Amygdala (tissue), 56 donors: ENCODE measurements at regions not wholly inside any gene's neighbourhood (a gene's known extent, or its start where the extent isn't known, plus 50 kb on each side); places are given as distances from the start of the nearest gene placed in this dataset.

ENCODE experiments used
- DNase-seq, 56 donors: peaks; one replicate each; lab custom pipeline; 2025; lab: John Stamatoyannopoulos, UW

DNA sequence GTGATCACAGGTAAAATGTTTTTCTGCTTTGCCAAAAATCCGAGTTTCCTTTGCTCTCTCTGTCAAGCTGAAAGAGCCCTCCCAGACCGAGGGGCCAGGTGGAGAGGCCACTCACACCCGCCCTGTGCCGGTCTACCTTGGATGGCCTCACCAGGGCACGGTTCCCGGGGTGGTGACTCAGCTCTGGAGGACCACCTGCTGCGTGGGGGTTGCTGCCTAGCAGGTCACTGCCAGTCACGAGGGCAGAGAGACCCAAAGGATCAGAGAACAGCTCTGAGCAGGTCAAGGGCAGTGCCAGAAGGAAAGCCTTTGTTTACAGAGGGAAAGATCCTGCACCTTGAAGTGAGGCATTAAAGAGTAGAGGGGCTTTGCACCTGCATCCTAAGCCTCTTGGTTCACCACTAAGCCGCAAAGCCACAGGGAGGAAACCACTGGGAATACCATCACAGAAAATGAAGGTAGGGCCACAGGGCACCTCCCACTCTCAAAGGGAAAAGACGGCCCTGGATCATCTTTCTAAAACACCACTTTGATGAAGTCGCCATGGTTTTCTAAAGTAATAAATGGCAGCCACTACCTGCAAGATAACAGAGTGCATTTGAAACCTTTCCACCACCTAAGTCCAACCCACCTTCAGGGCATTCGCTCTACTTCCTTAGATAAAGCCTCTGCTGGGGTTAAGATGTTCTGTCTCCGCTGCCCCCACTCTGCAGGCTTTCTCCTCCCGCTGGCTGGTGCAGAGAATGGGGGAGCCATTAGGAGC, 160.3 kb upstream of the KLF14 start:
- DNase-seq: peak in 10 of 56 donors; percentile 4 to 55 (median 32)

DNA sequence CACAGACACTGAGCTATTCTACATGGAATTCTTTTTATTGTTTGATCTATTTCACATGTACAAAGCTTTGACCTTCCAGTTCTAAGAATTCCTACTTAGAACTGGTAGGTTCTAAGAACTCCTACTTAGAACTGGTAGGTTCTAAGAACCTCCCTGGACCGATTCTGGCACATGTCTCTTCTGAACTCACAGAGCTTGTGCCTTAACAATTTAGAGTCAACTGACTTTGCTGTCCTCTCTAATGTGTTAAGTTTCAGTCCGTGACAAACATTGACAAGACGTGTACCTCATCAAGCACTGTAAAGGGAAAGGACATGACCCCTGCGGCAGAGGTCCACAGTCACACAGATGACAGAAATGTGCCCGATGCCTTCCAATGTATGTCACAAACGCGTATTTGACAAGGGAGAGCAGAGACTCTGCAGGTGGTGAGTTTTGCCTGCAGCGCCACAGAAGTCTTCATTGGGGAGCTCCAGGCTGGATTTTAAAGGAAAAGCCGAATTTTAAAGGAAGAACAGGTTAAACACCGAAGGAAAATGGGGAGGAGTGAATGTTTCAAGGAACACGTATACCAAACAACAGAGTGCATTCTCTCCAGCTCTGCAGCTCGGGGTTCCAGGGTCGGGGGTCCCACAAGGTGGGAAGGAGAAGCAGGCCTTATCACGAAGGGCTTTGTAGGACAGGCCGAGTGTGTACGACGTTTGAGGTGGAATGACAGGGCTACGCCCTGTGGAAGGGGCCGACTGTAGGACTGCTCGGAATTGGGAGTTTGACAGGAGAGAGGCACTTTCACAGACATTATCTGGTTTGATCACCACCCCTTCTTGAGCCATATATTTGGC, 161.1 kb upstream of the KLF14 start:
- DNase-seq: no peak

DNA sequence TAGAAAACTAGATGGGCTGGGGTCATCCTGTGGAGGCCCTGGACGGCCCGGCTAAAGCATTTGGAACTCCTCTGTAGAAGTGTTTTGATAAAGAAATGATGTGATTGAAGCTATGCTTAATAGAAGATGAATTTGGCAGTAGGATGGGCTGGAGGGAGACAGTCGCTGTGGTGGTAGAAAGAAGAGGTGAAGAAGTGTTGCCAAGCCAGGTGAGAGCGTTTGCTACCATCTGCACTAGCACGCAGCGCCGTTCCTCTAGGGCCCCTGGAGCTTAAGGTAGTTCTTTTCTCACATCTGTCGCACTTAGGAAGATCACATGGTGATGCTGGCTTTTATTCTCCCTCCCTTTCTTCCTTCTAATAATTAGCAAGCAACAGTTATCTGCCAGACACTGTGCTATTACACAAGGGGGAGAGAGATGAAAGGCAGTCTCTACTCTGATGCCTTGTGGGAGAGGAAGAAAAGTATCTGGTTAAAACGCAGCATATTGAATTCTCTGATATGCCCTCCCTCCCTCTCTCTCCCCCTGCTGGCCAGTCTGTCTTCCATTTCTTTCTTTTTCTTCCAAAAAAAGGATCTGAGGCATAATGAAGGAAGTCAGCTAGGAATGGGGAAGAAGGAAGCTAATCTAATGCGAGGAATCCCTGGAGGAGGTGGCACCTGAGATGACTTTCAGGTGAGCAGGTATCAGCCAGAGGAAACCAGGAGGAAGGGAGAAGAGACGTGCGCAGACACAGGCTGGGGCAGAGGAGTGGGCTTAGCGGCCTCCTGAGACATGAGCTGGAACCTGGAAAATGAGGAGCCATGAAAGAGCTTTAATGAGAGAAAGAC, 162.3 kb upstream of the KLF14 start:
- DNase-seq: no peak

DNA sequence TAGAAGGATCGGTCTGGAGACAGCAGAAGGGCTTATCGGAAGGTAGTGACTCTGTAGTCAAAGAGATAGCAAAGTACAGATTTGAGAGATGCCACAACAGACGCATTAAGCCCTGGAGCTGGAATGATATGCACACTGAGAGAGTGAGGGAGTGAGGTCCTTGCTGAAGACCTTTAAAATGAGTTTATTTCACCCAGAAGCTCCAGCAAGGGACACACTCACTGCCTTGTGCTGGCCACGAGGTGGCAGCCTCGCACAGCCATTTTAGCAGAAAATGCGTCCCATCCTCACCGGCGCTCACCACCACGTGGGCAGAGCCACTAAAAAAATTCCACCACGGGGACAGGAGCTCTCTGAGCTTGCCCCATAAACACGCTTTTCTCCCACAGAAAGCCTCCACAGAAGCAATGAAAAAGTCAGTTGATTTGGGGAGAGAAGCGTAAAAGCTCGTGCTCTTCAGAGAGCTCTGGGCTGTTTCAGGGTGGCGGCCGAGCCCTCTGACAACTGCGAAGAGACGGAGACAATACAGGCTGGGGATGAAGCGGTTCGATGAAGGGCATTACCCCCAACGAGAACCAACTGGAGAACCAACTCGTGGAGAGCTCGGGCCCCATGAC, 163.0 kb upstream of the KLF14 start:
- peak in 52 of 56 donors; percentile 23 to 87 (median 63) for DNase-seq

DNA sequence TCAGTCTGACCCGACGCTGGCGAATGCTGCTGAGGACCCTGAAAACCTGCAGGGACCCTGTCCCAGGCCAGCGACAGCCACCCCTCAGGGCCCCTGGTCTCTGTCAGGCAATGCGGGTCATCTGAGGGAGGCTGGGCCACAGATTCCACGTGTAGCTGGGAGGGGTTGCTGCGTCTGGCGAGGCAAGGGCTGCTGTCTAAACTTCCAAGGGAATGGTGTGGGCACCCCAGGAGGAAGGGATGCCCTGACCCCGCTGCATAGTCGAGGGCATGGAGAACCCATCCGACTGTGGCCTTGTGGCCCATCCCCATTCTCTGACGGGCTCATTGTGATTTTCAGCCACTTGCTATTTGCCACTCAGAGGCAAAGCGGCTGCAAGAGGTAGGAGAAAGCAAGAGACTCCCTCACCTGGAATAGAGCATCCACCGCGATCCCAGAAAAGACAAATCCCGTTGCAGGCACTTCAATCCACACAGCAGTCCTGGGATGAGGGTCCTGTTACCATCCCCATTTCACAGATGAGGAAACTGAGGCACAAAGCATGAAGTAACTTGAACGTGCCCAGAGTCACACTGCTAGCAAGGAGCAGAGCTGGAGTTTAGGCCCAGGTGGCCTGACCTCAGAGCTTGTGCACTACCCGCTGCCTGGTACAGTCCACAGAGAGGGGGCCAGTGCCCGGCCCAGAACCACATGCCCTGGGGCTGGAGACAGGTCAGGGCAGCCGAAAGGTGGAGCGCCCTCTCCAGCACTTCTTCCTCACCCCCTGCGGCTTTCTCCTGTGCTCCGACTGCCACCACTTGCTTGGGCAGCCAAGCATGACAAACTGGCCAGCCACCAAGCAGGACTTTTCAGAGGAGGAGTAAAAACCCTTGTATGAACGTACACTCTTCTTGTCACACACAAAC, 163.8 kb upstream of the KLF14 start:
- peak in 4 of 56 donors; percentile 21 to 31 (median 22) for DNase-seq

- no peak for DNase-seq
Observed at GRCh38 chr7:130899071-130899560, 165.1 kb upstream of the KLF14 start.

- DNase-seq: no peak
Observed at GRCh38 chr7:130899638-130900401, 165.8 kb upstream of the KLF14 start.

- no peak for DNase-seq
Observed at GRCh38 chr7:130900471-130901076, 166.6 kb upstream of the KLF14 start.

DNA sequence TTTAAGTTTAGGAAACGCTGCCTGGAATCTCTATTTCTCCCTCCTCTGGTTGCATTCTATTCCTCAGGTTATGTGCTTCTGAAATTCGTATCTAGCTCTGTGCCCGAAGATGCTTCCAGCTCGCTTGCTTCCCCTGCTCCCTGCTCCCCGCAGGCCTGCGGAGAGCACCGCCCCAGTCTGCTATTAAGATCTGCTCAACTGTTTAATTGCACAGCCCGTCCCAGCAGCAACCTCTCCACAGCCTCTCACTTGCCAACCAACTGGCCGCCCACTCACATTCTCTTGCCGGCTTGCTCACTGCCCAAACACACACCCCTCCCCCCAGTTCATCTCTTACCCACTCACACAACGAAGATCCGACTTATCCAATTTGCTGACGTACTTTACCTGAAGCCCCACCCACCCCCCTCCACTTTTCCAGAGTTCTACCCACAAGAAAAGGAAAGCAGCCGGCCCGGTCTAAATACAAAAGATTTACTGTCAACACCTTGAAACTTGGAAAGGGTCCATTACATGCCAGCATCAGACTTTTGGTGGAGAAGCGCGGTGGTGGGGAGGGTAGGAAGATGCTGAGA, 167.3 kb upstream of the KLF14 start:
- DNase-seq: peak in 42 of 56 donors; percentile 22 to 84 (median 60)

GRCh38 chr7:130902755-130903357, 168.8 kb upstream of the KLF14 start:
- no peak for DNase-seq

- no peak for DNase-seq
Observed at GRCh38 chr7:130903358-130903974, 169.5 kb upstream of the KLF14 start.

- no peak for DNase-seq
Observed at GRCh38 chr7:130904031-130904757, 170.2 kb upstream of the KLF14 start.

- DNase-seq: no peak
Observed at GRCh38 chr7:130904792-130905191, 170.8 kb upstream of the KLF14 start.

DNA sequence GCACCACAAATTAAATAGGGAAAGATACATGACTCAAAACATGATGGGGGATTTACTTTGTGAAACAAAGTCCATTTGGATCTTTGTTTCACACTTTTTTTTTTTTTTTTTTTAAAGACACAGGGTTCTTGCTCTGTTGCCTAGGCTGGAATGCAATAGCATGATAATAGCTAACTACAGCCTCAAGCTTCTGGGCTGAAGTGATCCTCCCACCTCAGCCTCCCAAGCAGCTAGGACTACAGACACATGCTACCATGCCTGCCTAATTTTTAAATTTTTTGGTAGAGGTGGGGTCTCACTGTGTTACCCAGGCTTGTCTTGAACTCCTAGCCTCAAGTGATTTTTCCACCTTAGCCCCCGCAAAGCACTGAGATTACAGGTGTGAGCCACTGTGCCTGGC, 172.6 kb upstream of the KLF14 start:
- no peak for DNase-seq

DNA sequence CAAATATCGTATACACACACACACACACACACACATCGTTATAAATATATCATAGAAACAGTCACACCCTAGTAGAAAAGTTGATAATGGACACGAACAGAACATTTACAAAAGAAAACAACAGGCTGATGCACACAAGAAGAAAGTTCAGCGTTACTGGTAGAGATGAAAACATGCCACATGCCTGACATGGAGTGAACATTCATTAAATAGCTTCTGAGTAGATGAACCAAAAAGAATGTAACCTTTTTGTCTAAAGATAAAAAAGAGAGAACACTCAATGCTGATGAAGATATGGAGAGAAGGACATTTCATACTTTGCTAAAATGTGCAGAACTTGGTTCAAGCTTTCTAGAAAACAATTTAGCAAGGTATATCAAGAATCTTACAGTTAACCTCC, 173.4 kb upstream of the KLF14 start:
- no peak for DNase-seq
